Liver (tissue), 8 donors: ENCODE measurements at regions not wholly inside any gene's neighbourhood (a gene's known extent, or its start where the extent isn't known, plus 50 kb on each side); places are given as distances from the start of the nearest gene placed in this dataset.

ENCODE experiments used
- DNase-seq: peaks from one replicate; pipeline ENCODE4 v3.0.0-alpha.2; 2017; ENCODE audit warnings: low spot score
- H3K27ac ChIP-seq, 2 donors: one replicate each; pipeline ENCODE4 v1.7.0; 2013; ENCODE audit warnings: inconsistent platforms in 2 of 2, low read length in 2 of 2, control low read depth in 1 of 2, low read depth in 1 of 2, mild to moderate bottlenecking in 1 of 2
- H3K27me3 ChIP-seq, 4 donors: one replicate each; pipeline versions ENCODE4 v1.6.1 to v1.7.0; 2013; ENCODE audit warnings: low read length in 3 of 4, inconsistent platforms in 1 of 4, mild to moderate bottlenecking in 1 of 4, moderate library complexity in 1 of 4; ENCODE audit not compliant: control insufficient read depth in 4 of 4, insufficient read depth in 4 of 4
- H3K36me3 ChIP-seq, 4 donors: one replicate each; pipeline versions ENCODE4 v1.6.1 to v1.7.0; 2013; ENCODE audit warnings: low read length in 3 of 4, mild to moderate bottlenecking in 3 of 4, low read depth in 1 of 4, moderate library complexity in 1 of 4; ENCODE audit not compliant: control insufficient read depth in 4 of 4, insufficient read depth in 3 of 4
- H3K4me1 ChIP-seq, 4 donors: one replicate each; pipeline versions ENCODE4 v1.6.1 to v1.7.0; 2013; ENCODE audit warnings: low read length in 3 of 4, mild to moderate bottlenecking in 3 of 4, moderate library complexity in 1 of 4; ENCODE audit not compliant: control insufficient read depth in 4 of 4, insufficient read depth in 4 of 4
- H3K4me3 ChIP-seq, 3 donors: one replicate each; pipeline versions ENCODE4 v1.6.1 to v1.7.0; 2013; ENCODE audit warnings: low read length in 3 of 3, control low read depth in 1 of 3, low read depth in 1 of 3, mild to moderate bottlenecking in 1 of 3
- H3K9ac ChIP-seq, 2 donors: one replicate each; pipeline ENCODE4 v1.7.0; 2013; ENCODE audit warnings: low read length in 2 of 2, mild to moderate bottlenecking in 2 of 2, moderate library complexity in 2 of 2, control low read depth in 1 of 2, low read depth in 1 of 2
- H3K9me3 ChIP-seq, 4 donors: one replicate each; pipeline versions ENCODE4 v1.6.1 to v1.7.0; 2013; ENCODE audit warnings: low read length in 3 of 4; ENCODE audit not compliant: control insufficient read depth in 4 of 4
- CTCF ChIP-seq: fragments of 150-350 bp; IDR thresholded peaks from 2 replicates; pipeline ENCODE4 v1.5.1; 2017; ENCODE audit warnings: improper control_type of control experiment, low read depth, low read length; ENCODE audit not compliant: missing input control
- EGR1 ChIP-seq, 2 donors: IDR thresholded peaks; 2 replicates each; pipeline ENCODE4 v1.6.1; 2016 to 2018; ENCODE audit warnings: antibody characterized with exemption in 2 of 2, low read depth in 2 of 2
- FOXA1 ChIP-seq: IDR thresholded peaks from 2 replicates; pipeline ENCODE4 v1.6.1; 2016; ENCODE audit warnings: antibody characterized with exemption
- FOXA2 ChIP-seq: IDR thresholded peaks from 2 replicates; pipeline ENCODE4 v1.6.1; 2016; ENCODE audit warnings: antibody characterized with exemption
- GABPA ChIP-seq, 2 donors: IDR thresholded peaks in 1 of 2; conservative IDR thresholded peaks in 1 of 2; 2 replicates each; pipeline ENCODE4 v1.6.1; 2016; ENCODE audit warnings: antibody characterized with exemption in 2 of 2, mild to moderate bottlenecking in 1 of 2, moderate library complexity in 1 of 2
- HNF4A ChIP-seq, 2 donors: conservative IDR thresholded peaks; 2 replicates each; pipeline ENCODE4 v1.6.1; 2016; ENCODE audit warnings: antibody characterized with exemption in 2 of 2, mild to moderate bottlenecking in 2 of 2
- HNF4G ChIP-seq: IDR thresholded peaks from 2 replicates; pipeline ENCODE4 v1.6.1; 2016; ENCODE audit warnings: antibody characterized with exemption
- JUND ChIP-seq, 2 donors: IDR thresholded peaks; 2 replicates each; pipeline ENCODE4 v1.6.1; 2016; ENCODE audit warnings: antibody characterized with exemption in 2 of 2
- MAX ChIP-seq: IDR thresholded peaks from 2 replicates; pipeline ENCODE4 v1.6.1; 2016; ENCODE audit warnings: antibody characterized with exemption
- NR2F2 ChIP-seq: IDR thresholded peaks from 2 replicates; pipeline ENCODE4 v1.6.1; 2016; ENCODE audit warnings: antibody characterized with exemption
- RAD21 ChIP-seq, 2 donors: IDR thresholded peaks; 2 replicates each; pipeline ENCODE4 v1.6.1; 2016; ENCODE audit warnings: antibody characterized with exemption in 2 of 2, mild to moderate bottlenecking in 2 of 2
- REST ChIP-seq: IDR thresholded peaks from 2 replicates; pipeline ENCODE4 v1.6.1; 2016; ENCODE audit warnings: antibody characterized with exemption, mild to moderate bottlenecking
- RXRA ChIP-seq, 2 donors: IDR thresholded peaks; 2 replicates each; pipeline ENCODE4 v1.6.1; 2017 to 2018; ENCODE audit warnings: antibody characterized with exemption in 2 of 2, mild to moderate bottlenecking in 1 of 2
- SP1 ChIP-seq: IDR thresholded peaks from 2 replicates; pipeline ENCODE4 v1.6.1; 2018; ENCODE audit warnings: antibody characterized with exemption, mild to moderate bottlenecking
- TAF1 ChIP-seq: conservative IDR thresholded peaks from 2 replicates; pipeline ENCODE4 v1.6.1; 2016; ENCODE audit warnings: antibody characterized with exemption, mild to moderate bottlenecking
- ZBTB33 ChIP-seq: IDR thresholded peaks from 2 replicates; pipeline ENCODE4 v1.6.1; 2016; ENCODE audit warnings: antibody characterized with exemption
- WGBS: extraction: QIAGEN DNeasy Blood & Tissue Kit; methylation state at CpG from one replicate; pipeline ENCODE4 v1.1.7; 2013; 5-methylcytosine and 5-hydroxymethylcytosine counted together
- donor health status: healthy.
- donor health status: healthy.
- donor health status: healthy.
- donor health status: healthy.
- donor health status: healthy.

GRCh38 chr6:149169761-149170511 lies 147.6 kb upstream of the TAB2 start:
- H3K4me3 ChIP-seq = no peak overlapping the region
- no peaks in the 10 kb centered on the region for H3K36me3 ChIP-seq
- no peak for DNase-seq
- H3K27ac ChIP-seq = peak overlapping the region; percentile 64 to 85
- WGBS = 79% methylated on average over 6 of the region's 6 CpGs
- TF ChIP-seq FOXA1 = no peak
- no peak for TF ChIP-seq JUND (IDR thresholded peaks at IDR 0.05)
- no peak for TF ChIP-seq RXRA (IDR thresholded peaks at IDR 0.05)
- no peak for TF ChIP-seq CTCF
- TF ChIP-seq MAX = no peak
- no peak for TF ChIP-seq FOXA2
- no peak for TF ChIP-seq NR2F2
- no peak for TF ChIP-seq HNF4A (conservative IDR thresholded peaks at IDR 0.05)
- TF ChIP-seq RAD21 (IDR thresholded peaks at IDR 0.05) = no peak
- TF ChIP-seq TAF1 = no peak
- no peak for TF ChIP-seq REST
- no peak for TF ChIP-seq HNF4G
- no peak for TF ChIP-seq EGR1 (IDR thresholded peaks at IDR 0.05; ENCODE audit: low read depth in 2 of 2)
- TF ChIP-seq SP1 = no peak
- no peak for TF ChIP-seq GABPA (IDR thresholded peaks at IDR 0.05 in 1 of 2, conservative IDR thresholded peaks at IDR 0.05 in 1 of 2)
- TF ChIP-seq ZBTB33 = no peak
- no peak overlapping the region for H3K9ac ChIP-seq
- peaks cover 4 to 21% (median 17%) of the 10 kb centered on the region in 4 donors for H3K4me1 ChIP-seq
- no peaks in the 10 kb centered on the region for H3K9me3 ChIP-seq
- H3K27me3 ChIP-seq = no peaks in the 10 kb centered on the region
